T47D (cell line): ENCODE measurements at regions not wholly inside any gene's neighbourhood (a gene's known extent, or its start where the extent isn't known, plus 50 kb on each side); places are given as distances from the start of the nearest gene placed in this dataset.

ENCODE experiments used
- DNase-seq, 2 experiments: peaks; one replicate each; pipeline versions ENCODE4 v3.0.0 to v3.0.0-alpha.2; 2011 to 2012; ENCODE audit warnings: low read depth in 1 of 2, low spot score in 1 of 2
- JUND ChIP-seq: IDR thresholded peaks from 2 replicates; pipeline ENCODE4 v1.6.1; 2012; ENCODE audit warnings: low read depth
- in situ Hi-C: cut with HindIII; loops from 2 replicates; pipeline ENCODE4 v1.10.0; 2016; ENCODE audit warnings: low sequenced_read_pairs, low pct_unique_long_range_greater_than_20kb

DNA sequence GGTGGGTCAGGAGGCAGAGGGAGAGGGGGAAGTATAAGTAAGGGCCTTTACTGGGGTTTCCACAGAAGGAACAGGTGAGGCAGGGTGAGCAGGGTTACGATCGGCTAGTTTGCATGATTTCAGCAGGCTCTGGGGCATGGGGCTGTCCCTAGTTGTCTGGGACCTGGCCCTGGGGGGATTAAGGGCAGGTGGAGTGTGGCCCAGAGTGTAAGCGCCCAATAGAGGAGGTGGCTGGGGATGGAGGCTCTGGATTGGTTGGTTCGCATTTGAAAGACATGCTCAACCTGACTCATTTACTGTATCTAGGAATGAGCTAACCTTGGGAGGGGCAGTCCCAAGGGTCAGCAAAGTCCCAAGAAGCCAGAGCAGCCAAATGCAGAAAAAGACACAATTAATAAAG is 230.3 kb downstream of the MAP2K4 start:
- no peak for TF ChIP-seq JUND
- in situ Hi-C loops, result no loop called here
- no peak for DNase-seq

DNA sequence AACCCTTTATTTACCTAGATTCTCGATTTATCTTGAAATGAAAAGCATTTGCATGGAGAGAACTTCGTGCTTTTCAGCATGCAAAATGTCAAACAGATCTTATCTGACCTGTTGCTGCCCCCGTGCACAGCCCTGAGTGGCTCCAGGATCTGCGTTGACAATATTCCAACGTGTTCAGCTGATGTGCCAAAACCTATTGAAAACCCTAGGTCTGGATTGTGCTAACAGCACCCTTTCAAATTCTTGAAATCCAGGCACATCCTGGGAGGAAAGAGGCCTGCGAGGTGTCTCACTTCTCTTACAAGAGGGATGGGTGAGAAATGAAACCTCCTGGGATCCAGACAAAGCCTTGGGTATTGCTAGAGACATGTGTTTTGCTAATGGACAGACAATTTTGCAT is 231.8 kb downstream of the MAP2K4 start:
- DNase-seq, result no peak
- in situ Hi-C loops, result no loop called here
- no peak for TF ChIP-seq JUND

DNA sequence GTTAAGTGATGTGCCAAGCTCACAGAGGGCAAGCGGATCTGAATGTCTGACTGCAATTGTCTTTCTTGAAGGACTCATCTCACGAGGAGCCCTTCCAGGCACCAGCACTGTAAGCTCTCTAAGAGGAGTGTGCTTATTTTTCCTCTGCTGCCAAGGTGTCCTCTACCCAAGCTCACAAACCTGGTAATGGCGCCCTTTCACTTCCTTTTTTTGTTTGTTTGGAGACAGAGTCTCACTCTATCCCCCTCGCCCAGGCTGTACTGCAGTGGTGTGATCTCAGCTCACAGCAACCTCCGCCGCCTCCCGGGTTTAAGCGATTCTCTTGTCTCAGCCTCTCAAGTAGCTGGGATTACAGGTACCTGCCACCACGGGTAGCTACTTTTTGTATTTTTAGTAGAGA is 233.8 kb downstream of the MAP2K4 start:
- in situ Hi-C loops, result no loop called here
- DNase-seq, result no peak
- no peak for TF ChIP-seq JUND

DNA sequence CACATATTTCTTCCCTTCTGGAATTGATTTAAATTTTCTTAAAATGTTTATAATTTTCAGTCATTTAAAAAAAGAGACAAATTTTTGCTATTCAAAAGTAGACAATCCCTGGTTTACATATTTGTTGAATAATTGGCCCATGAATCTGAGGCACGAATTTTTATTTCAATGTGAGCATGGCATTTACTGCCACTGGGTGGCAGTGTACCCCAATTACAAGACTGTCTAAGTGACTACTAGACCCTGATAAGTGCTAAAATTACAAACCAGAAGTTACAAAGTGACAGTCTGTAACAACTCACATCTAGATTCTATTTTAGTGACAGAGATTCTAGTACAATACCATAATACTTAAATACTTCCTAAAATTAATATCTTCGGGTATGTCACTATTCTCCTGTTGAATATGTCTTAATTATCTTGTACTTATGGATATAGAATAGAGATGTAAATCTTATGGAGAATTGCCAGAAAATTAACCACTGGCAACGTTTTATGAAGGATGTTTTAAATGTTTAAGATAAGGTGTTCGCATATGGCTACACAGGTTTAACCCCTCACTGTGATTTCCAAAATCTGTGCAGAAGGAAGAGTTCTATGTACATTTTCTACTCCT is 235.8 kb downstream of the MAP2K4 start:
- in situ Hi-C loops, result no loop called here
- no peak for TF ChIP-seq JUND
- DNase-seq, result peak; percentile 12 to 62

GRCh38 chr17:12257176-12257575 is 236.5 kb downstream of the MAP2K4 start:
- in situ Hi-C loops, result no loop called here
- no peak for TF ChIP-seq JUND
- DNase-seq, result no peak

- in situ Hi-C loops, result no loop called here
- DNase-seq, result no peak
- no peak for TF ChIP-seq JUND
Measured at GRCh38 chr17:12261354-12261753, 240.7 kb downstream of the MAP2K4 start.

DNA sequence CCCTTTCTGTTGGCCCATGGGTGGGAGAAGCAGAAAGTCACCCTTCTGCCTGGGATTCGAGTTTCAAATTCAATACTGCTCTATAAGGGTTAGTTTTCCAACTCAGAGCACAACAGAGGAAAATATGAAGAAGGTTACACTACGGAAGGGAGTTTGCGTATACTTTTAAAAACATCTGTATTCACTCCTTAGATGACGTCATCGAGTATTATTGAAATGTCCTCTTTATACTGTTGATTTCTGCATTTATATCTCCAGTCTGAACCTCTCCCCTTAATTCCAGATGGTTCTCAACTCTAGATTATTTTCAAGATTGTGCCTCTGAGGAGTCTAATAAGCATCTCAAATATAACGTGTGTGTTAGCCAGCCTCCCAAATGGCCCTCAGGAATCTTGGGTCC is 249.1 kb downstream of the MAP2K4 start:
- no peak for TF ChIP-seq JUND
- DNase-seq, result no peak
- in situ Hi-C loops, result no loop called here

- DNase-seq, result no peak
- in situ Hi-C loops, result no loop called here
- no peak for TF ChIP-seq JUND
Measured at GRCh38 chr17:12277827-12278226, 257.1 kb downstream of the MAP2K4 start.

- in situ Hi-C loops, result no loop called here
- DNase-seq, result no peak
- no peak for TF ChIP-seq JUND
Measured at GRCh38 chr17:12282056-12282455, 261.4 kb downstream of the MAP2K4 start.

GRCh38 chr17:12287953-12288352 is 267.3 kb downstream of the MAP2K4 start:
- DNase-seq, result no peak
- in situ Hi-C loops, result no loop called here
- no peak for TF ChIP-seq JUND

DNA sequence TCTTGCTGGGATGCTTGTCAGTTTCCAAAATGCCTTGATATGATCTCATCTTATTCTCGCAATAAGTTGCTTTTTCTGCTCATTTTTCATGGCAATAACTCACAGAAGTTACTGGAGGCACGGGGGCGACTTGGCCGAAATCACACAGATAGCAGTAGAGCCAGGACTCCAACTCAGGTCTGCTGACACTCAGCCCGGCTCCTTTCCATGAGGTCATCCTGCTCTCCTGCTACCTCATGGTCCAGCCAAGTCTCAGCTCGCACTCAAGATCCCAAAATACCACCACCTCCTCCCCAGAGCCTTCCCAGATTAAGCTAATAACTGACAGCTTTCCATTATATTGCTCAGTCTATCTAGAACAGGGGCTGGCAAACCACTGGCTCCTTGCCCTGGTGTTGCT is 269.5 kb downstream of the MAP2K4 start:
- no peak for TF ChIP-seq JUND
- DNase-seq, result no peak
- in situ Hi-C loops, result no loop called here

GRCh38 chr17:12296209-12296625 is 275.5 kb downstream of the MAP2K4 start:
- TF ChIP-seq JUND, result no peak
- in situ Hi-C loops, result no loop called here
- no peak for DNase-seq

DNA sequence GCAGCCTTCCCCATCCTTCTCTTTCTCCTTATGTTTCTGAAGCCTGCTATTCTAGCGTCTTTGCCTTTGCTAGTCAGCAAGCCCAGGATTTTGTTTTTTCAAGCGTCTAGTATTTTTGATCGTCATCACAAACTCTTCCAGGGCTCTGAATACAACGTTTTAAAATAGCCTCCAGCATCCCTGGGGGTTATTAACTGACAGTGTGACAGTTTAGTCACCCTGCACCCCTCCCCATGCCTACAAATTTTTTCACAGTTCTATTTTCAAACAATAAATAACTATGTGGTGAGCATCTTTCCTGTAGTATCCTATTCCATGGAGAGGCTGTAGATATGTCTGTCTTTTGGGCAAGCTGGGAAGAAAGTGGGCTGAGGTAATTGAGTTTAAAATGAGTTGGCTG is 280.9 kb downstream of the MAP2K4 start:
- no peak for DNase-seq
- TF ChIP-seq JUND, result no peak
- in situ Hi-C loops, result no loop called here

DNA sequence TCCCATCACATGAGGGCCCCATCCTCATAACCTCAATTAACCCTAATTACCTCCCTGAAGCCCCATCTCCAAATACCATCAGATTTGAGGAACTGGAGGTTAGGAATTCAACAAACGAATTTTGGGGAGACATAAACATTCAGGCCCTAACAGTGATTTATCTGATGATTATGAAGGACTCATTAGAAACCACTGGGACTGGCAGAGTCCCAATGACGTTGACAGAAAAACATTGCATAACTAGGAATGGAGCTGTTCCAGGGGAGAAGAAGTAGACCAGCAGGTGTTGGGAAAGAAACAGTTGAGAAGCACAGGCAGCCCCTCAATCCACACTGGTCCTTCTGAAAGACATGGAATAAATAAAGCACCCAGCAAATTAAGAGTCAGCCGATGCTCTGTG is 282.0 kb downstream of the MAP2K4 start:
- DNase-seq, result no peak
- in situ Hi-C loops, result no loop called here
- no peak for TF ChIP-seq JUND
